Loucy (cell line): ENCODE measurements at regions not wholly inside any gene's neighbourhood (a gene's known extent, or its start where the extent isn't known, plus 50 kb on each side); places are given as distances from the start of the nearest gene placed in this dataset.

Source experiments
- CTCF ChIP-seq: fragments of 200-600 bp; sonication (generic); conservative IDR thresholded peaks from 2 replicates; pipeline ENCODE4 v1.5.1; 2014; ENCODE audit warnings: mild to moderate bottlenecking, antibody characterized with exemption, low read length
- EZH2phosphoT487 ChIP-seq: fragments of 200-600 bp; IDR thresholded peaks from 2 replicates; pipeline ENCODE4 v1.6.1; 2018; ENCODE audit warnings: antibody characterized with exemption, mild to moderate bottlenecking, moderate library complexity, borderline replicate concordance

- TF ChIP-seq CTCF, result no peak
- TF ChIP-seq EZH2phosphoT487, result no peak
These were observed 90.5 kb upstream of the GDNF start for GRCh38 chr5:37930350-37930749.
